Inferior parietal cortex (tissue), 1 donor: ENCODE measurements at regions not wholly inside any gene's neighbourhood (a gene's known extent, or its start where the extent isn't known, plus 50 kb on each side); places are given as distances from the start of the nearest gene placed in this dataset.
"Not testable (repeated sequence)": the region's sequence is repeated elsewhere in the genome, so short reads cannot be mapped to it uniquely, and the experiment has no call there.

Experiments
- DNase-seq: peaks from one replicate; pipeline ENCODE4 v3.0.0-alpha.2; 2016; ENCODE audit errors: extremely low spot score

- DNase-seq, result no peak
Measured at GRCh38 chr2:43071599-43072550, 154.5 kb downstream of the ZFP36L2 start.

- no peak for DNase-seq
Measured at GRCh38 chr2:43070676-43071502, 155.5 kb downstream of the ZFP36L2 start.

- DNase-seq, result no peak
Measured at GRCh38 chr2:43070030-43070429, 156.4 kb downstream of the ZFP36L2 start.

- no peak for DNase-seq
Measured at GRCh38 chr2:43068631-43069517, 157.5 kb downstream of the ZFP36L2 start.

GRCh38 chr2:43068041-43068533 lies 158.3 kb downstream of the ZFP36L2 start:
- no peak for DNase-seq

GRCh38 chr2:43067254-43068040 lies 159.0 kb downstream of the ZFP36L2 start:
- no peak for DNase-seq

GRCh38 chr2:43066541-43067253 lies 159.7 kb downstream of the ZFP36L2 start:
- DNase-seq, result not testable (repeated sequence)

GRCh38 chr2:43065871-43066270 lies 160.5 kb downstream of the ZFP36L2 start:
- no peak for DNase-seq

- no peak for DNase-seq
Measured at GRCh38 chr2:43065036-43065435, 161.4 kb downstream of the ZFP36L2 start.

GRCh38 chr2:43063096-43063495 lies 163.3 kb downstream of the ZFP36L2 start:
- not testable (repeated sequence) for DNase-seq

GRCh38 chr2:43062058-43062457 lies 164.3 kb downstream of the ZFP36L2 start:
- DNase-seq, result no peak

GRCh38 chr2:43060390-43061016 lies 165.9 kb downstream of the ZFP36L2 start:
- DNase-seq, result no peak

- DNase-seq, result peak; percentile 81
Measured at GRCh38 chr2:43059183-43059897, 167.1 kb downstream of the ZFP36L2 start.

- DNase-seq, result no peak
Measured at GRCh38 chr2:43058726-43059110, 167.7 kb downstream of the ZFP36L2 start.

- no peak for DNase-seq
Measured at GRCh38 chr2:43057742-43058725, 168.4 kb downstream of the ZFP36L2 start.

GRCh38 chr2:43057026-43057741 lies 169.2 kb downstream of the ZFP36L2 start:
- DNase-seq, result peak; percentile 83

GRCh38 chr2:43055985-43056384 lies 170.4 kb downstream of the ZFP36L2 start:
- no peak for DNase-seq
